ENCODE measurements at regions not wholly inside any gene's neighbourhood (a gene's known extent, or its start where the extent isn't known, plus 50 kb on each side); places are given as distances from the start of the nearest gene placed in this dataset.

- no peaks in the 10 kb centered on the region for H3K36me3 ChIP-seq (replicated peaks; ENCODE audit: control insufficient read depth, insufficient read depth, low read length)
- DNase-seq, result no peak
- no peaks in the 10 kb centered on the region for H3K27me3 ChIP-seq (ENCODE audit: control insufficient read depth, insufficient read depth, low read length)
- H3K4me3 ChIP-seq (ENCODE audit: insufficient read depth, low read depth, low read length), result no peak overlapping the region
Measured at GRCh38 chr5:89968958-89969381, 440.6 kb downstream of the CETN3 start.

- Histone ChIP-seq H3K36me3 (replicated peaks; ENCODE audit: control insufficient read depth, insufficient read depth, low read length) (no peaks in the 10 kb centered on the region), H3K4me3 (ENCODE audit: insufficient read depth, low read depth, low read length) (no peak overlapping the region), H3K27me3 (ENCODE audit: control insufficient read depth, insufficient read depth, low read length) (no peaks in the 10 kb centered on the region)
- no peak for DNase-seq
Measured at GRCh38 chr5:89967771-89968444, 441.6 kb downstream of the CETN3 start.

- DNase-seq, result no peak
Measured at GRCh38 chr5:89956838-89957237, 452.7 kb downstream of the CETN3 start.

DNA sequence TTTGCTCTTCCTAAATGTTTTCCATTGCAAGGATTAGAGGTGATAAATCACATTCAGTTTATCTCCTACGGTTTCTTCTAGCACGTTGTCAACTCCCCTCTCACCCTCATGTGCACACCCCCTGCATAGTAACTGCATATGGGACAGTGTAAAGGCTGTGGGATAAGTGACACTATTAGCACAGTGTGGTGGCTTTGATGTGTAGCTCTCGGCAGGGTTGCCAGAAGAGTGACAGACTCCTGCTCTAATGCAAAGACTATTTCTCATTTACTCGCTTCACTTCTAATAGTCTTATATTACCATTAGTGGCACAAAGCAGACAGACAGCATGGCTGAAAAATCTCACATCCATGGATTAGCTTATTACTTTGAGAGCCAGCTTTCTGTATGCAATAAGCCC is 454.6 kb downstream of the CETN3 start:
- no peak for DNase-seq
- Histone ChIP-seq H3K36me3 (replicated peaks; ENCODE audit: control insufficient read depth, insufficient read depth, low read length) (no peaks in the 10 kb centered on the region), H3K4me3 (ENCODE audit: insufficient read depth, low read depth, low read length) (no peak overlapping the region)

More at GRCh38 chr5:89956838-89957237, 452.7 kb downstream of the CETN3 start:
- no peaks in the 10 kb centered on the region for H3K27me3 ChIP-seq (ENCODE audit: control insufficient read depth, insufficient read depth, low read length)
- H3K4me3 ChIP-seq (ENCODE audit: insufficient read depth, low read depth, low read length), result no peak overlapping the region
- no peaks in the 10 kb centered on the region for H3K36me3 ChIP-seq (replicated peaks; ENCODE audit: control insufficient read depth, insufficient read depth, low read length)

DNA sequence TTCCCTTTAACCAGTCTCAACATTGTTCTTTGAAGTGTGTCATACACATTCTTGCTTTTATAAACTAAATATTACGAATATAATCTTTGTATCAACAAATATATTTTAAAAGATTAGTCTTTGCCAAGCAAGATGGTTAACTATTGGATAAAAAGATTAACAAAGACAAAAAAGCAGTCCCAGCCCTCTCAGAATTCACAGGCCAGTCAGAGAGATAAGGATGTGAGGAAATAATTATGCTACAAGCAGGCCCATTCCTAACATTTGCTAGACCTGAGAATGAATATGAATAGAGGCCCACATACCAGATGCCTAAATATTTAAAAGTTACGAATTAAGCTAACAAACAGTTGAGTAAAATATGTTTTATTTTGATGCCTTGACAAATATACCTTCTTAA is 457.7 kb downstream of the CETN3 start:
- Histone ChIP-seq H3K27me3 (ENCODE audit: control insufficient read depth, insufficient read depth, low read length) (no peaks in the 10 kb centered on the region), H3K36me3 (replicated peaks; ENCODE audit: control insufficient read depth, insufficient read depth, low read length) (no peaks in the 10 kb centered on the region), H3K4me3 (ENCODE audit: insufficient read depth, low read depth, low read length) (no peak overlapping the region)
- DNase-seq, result no peak

More for the DNA sequence above, 454.6 kb downstream of the CETN3 start:
- H3K27me3 ChIP-seq (ENCODE audit: control insufficient read depth, insufficient read depth, low read length), result no peaks in the 10 kb centered on the region

- H3K36me3 ChIP-seq (replicated peaks; ENCODE audit: control insufficient read depth, insufficient read depth, low read length), result no peaks in the 10 kb centered on the region
Measured at GRCh38 chr5:89950234-89950633, 459.3 kb downstream of the CETN3 start.

GRCh38 chr5:89948977-89949376 is 460.6 kb downstream of the CETN3 start:
- Histone ChIP-seq H3K36me3 (replicated peaks; ENCODE audit: control insufficient read depth, insufficient read depth, low read length) (no peaks in the 10 kb centered on the region), H3K27me3 (ENCODE audit: control insufficient read depth, insufficient read depth, low read length) (no peaks in the 10 kb centered on the region), H3K4me3 (ENCODE audit: insufficient read depth, low read depth, low read length) (no peak overlapping the region)
- DNase-seq, result no peak

More at GRCh38 chr5:89950234-89950633, 459.3 kb downstream of the CETN3 start:
- no peak for DNase-seq
- Histone ChIP-seq H3K4me3 (ENCODE audit: insufficient read depth, low read depth, low read length) (no peak overlapping the region), H3K27me3 (ENCODE audit: control insufficient read depth, insufficient read depth, low read length) (no peaks in the 10 kb centered on the region)

- DNase-seq, result no peak
- Histone ChIP-seq H3K4me3 (ENCODE audit: insufficient read depth, low read depth, low read length) (no peak overlapping the region), H3K27me3 (ENCODE audit: control insufficient read depth, insufficient read depth, low read length) (no peaks in the 10 kb centered on the region), H3K36me3 (replicated peaks; ENCODE audit: control insufficient read depth, insufficient read depth, low read length) (no peaks in the 10 kb centered on the region)
Measured at GRCh38 chr5:89946916-89947315, 462.6 kb downstream of the CETN3 start.

- H3K27me3 ChIP-seq (ENCODE audit: control insufficient read depth, insufficient read depth, low read length), result no peaks in the 10 kb centered on the region
- H3K4me3 ChIP-seq (ENCODE audit: insufficient read depth, low read depth, low read length), result no peak overlapping the region
- DNase-seq, result no peak
- H3K36me3 ChIP-seq (replicated peaks; ENCODE audit: control insufficient read depth, insufficient read depth, low read length), result no peaks in the 10 kb centered on the region
Measured at GRCh38 chr5:89946508-89946907, 463.0 kb downstream of the CETN3 start.

DNA sequence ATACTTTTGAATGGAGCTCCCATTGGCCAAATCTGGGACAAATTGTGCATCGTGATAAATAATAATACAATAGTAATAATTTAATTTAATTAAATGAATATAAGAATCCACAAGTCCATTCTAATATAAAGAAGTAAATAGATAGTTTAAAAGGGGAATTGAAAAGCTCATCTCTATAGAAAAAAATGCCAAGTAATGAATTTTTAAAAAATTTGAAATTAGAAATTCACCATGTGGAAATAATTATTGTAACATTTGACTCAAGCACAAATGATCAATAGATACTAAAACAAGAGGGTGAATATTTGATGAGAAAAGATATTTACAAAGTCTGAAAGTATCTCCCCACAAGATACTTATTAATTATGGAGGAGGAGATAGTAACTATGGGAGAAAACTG is 467.4 kb downstream of the CETN3 start:
- Histone ChIP-seq H3K4me3 (ENCODE audit: insufficient read depth, low read depth, low read length) (no peak overlapping the region), H3K27me3 (ENCODE audit: control insufficient read depth, insufficient read depth, low read length) (no peaks in the 10 kb centered on the region), H3K36me3 (replicated peaks; ENCODE audit: control insufficient read depth, insufficient read depth, low read length) (no peaks in the 10 kb centered on the region)
- no peak for DNase-seq

DNA sequence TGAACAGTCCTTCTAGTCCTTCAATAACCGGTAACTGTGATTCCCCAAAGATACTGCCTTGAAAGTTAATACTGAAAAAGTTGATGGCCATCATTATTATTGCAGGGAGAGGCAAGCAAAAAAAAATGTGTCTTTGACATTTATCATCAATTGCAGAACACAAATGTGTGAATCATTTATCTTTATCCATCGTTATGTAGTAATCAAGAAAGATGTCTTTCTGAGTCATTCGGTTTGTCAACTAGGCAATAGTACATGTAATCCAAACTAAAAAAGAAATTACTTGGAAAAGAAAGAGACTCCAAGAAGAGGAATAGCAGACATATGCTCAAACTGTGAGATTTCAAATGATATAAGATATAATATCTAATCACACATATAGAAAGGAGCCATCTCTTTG is 473.0 kb downstream of the CETN3 start:
- no peak overlapping the region for H3K4me3 ChIP-seq (ENCODE audit: insufficient read depth, low read depth, low read length)
- H3K36me3 ChIP-seq (replicated peaks; ENCODE audit: control insufficient read depth, insufficient read depth, low read length), result no peaks in the 10 kb centered on the region
- no peak for DNase-seq
- no peaks in the 10 kb centered on the region for H3K27me3 ChIP-seq (ENCODE audit: control insufficient read depth, insufficient read depth, low read length)

GRCh38 chr5:89934069-89934468 is 475.5 kb downstream of the CETN3 start:
- DNase-seq, result no peak
- no peak overlapping the region for H3K4me3 ChIP-seq (ENCODE audit: insufficient read depth, low read depth, low read length)
- H3K36me3 ChIP-seq (replicated peaks; ENCODE audit: control insufficient read depth, insufficient read depth, low read length), result no peaks in the 10 kb centered on the region
- H3K27me3 ChIP-seq (ENCODE audit: control insufficient read depth, insufficient read depth, low read length), result no peaks in the 10 kb centered on the region

DNA sequence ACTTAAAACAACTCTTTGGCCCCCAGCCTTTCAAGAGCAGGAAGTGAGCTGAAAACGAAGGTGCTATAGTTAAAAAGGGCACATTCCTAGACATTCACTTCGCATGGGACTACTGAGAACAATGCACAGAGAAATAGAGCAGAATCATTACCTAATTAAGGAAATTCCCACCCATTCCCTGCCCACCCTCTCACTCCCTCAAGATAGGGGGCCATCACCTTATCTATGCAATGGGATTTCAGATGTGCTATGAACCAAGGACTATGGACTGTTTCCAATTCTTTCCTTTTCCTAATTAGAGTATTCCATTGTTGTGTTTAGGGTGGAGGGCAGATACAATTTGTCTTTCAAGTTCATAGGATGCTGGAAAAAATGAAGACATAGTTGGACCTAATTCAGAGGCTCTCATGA is 476.8 kb downstream of the CETN3 start:
- no peak overlapping the region for H3K4me3 ChIP-seq (ENCODE audit: insufficient read depth, low read depth, low read length)
- H3K36me3 ChIP-seq (replicated peaks; ENCODE audit: control insufficient read depth, insufficient read depth, low read length), result no peaks in the 10 kb centered on the region
- no peaks in the 10 kb centered on the region for H3K27me3 ChIP-seq (ENCODE audit: control insufficient read depth, insufficient read depth, low read length)
- no peak for DNase-seq

DNA sequence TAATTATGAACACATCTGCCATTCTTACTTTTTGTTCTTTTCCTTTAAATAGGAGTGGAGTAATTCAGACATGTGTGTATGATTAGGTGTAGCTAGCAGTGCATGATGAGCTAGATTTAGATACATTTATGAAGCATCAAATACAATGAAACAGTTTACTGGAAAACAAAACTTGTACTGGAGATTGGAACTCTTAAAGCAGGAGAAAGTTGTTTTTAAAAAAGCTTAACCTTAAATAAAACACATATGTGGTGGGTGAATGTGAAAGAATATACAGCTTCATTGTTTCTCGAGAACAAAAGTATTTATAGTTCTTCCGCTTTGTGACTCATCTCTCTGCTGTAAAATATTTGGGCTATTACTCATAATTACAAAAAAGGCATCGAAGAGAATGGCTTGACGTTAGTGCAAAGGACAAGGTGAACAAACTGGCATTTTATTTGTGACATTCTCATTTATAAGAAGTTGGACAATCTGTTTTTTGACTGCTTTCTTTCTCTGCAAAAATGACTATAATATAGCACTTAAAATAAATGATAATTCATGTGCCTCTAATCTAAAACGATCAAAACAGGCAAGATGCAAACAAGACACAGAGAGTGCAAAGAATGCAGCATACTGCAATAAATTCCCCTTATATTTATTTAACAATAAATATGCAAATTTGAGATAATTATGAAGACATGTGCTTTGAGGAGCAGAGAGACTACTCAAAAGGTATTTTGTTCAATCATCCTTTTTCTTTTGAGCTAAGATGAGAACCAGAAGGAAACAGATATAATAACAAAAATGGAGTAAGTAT is 478.8 kb downstream of the CETN3 start:
- Histone ChIP-seq H3K27me3 (ENCODE audit: control insufficient read depth, insufficient read depth, low read length) (no peaks in the 10 kb centered on the region), H3K36me3 (replicated peaks; ENCODE audit: control insufficient read depth, insufficient read depth, low read length) (no peaks in the 10 kb centered on the region), H3K4me3 (ENCODE audit: insufficient read depth, low read depth, low read length) (no peak overlapping the region)
- no peak for DNase-seq

- Histone ChIP-seq H3K4me3 (ENCODE audit: insufficient read depth, low read depth, low read length) (no peak overlapping the region), H3K36me3 (replicated peaks; ENCODE audit: control insufficient read depth, insufficient read depth, low read length) (no peaks in the 10 kb centered on the region), H3K27me3 (ENCODE audit: control insufficient read depth, insufficient read depth, low read length) (no peaks in the 10 kb centered on the region)
- DNase-seq, result no peak
Measured at GRCh38 chr5:89929834-89930233, 479.7 kb downstream of the CETN3 start.
